Vagina (tissue), 2 donors: ENCODE measurements at regions not wholly inside any gene's neighbourhood (a gene's known extent, or its start where the extent isn't known, plus 50 kb on each side); places are given as distances from the start of the nearest gene placed in this dataset. TPM values are rescaled to one million over a fixed set of nuclear protein-coding genes. Genes with fewer than 3 reads are reported as not detected.

Source experiments
- DNase-seq, 2 donors: peaks; one replicate each; pipeline ENCODE4 v3.0.0-alpha.2; 2017; ENCODE audit errors: extremely low spot score in 2 of 2
- H3K27ac ChIP-seq: fragments of 200-600 bp; sonication (generic); one replicate; pipeline ENCODE4 v1.5.1; 2019
- H3K27me3 ChIP-seq: fragments of 200-600 bp; sonication (generic); one replicate; pipeline ENCODE4 v1.5.1; 2019
- H3K36me3 ChIP-seq, 2 donors: fragments of 200-600 bp; sonication (generic); one replicate each; pipeline ENCODE4 v1.5.1; 2017 to 2019
- H3K4me1 ChIP-seq: fragments of 200-600 bp; sonication (generic); one replicate; pipeline ENCODE4 v1.5.1; 2019
- H3K4me3 ChIP-seq, 2 donors: fragments of 200-600 bp; sonication (generic); 1 replicate in 1 of 2; 2 replicates in 1 of 2; pipeline ENCODE4 v1.5.1; 2016 to 2019
- H3K9me3 ChIP-seq: fragments of 200-600 bp; sonication (generic); one replicate; pipeline ENCODE4 v1.5.1; 2019
- CTCF ChIP-seq, 3 experiments: fragments of 450-650 bp in 2 of 3; fragments of 200-600 bp in 1 of 3; sonication (generic) in 1 of 3; IDR thresholded peaks; one replicate each; pipeline ENCODE4 v1.5.1; 2017 to 2019; ENCODE audit warnings: antibody characterized with exemption in 3 of 3, mild to moderate bottlenecking in 2 of 3, moderate library complexity in 2 of 3
- POLR2A ChIP-seq, 2 donors: fragments of 450-650 bp; IDR thresholded peaks; one replicate each; pipeline ENCODE4 v1.6.1; 2017; ENCODE audit warnings: antibody characterized with exemption in 2 of 2, mild to moderate bottlenecking in 2 of 2, moderate library complexity in 2 of 2
- POLR2AphosphoS5 ChIP-seq, 2 donors: sonication (generic); formaldehyde crosslinking; IDR thresholded peaks; one replicate each; pipeline ENCODE4 v1.9.0; 2017; ENCODE audit warnings: antibody characterized with exemption in 2 of 2, mild to moderate bottlenecking in 2 of 2, low read depth in 1 of 2; ENCODE audit not compliant: insufficient read depth in 1 of 2
- intact Hi-C: fragments of 100-400 bp; cut with DNase I; formaldehyde crosslinking; loops from one replicate; pipeline ENCODE4 v1.15.1; 2023
- small RNA-seq: library from RNA; depleted of rRNA; stranded (forward); fragments of <200 nt; gene quantifications from one replicate; pipeline ENCODE3, GENCODE V24; 2016

DNA sequence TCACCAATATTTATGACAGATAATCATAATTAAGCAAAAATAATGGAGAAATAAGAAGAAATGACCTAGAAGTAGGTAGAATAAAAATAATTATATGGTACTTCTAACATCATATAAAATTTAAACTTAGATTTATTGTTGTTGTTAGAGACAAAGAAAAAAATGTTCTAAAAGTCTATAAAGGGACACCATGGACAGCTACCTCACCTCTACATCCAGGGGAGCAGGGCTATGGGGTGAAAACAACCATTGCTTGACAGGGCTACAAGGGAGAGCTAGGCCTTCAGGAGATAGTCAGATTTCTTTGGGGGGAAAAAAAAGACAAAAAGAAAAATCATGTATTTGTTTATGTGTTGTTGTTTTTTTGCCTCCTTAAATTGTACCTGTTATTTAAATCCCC is 841.9 kb downstream of the VGLL3 start:
- no peak overlapping the region for H3K27ac ChIP-seq
- no peak for TF ChIP-seq POLR2A (IDR thresholded peaks at IDR 0.05)
- TF ChIP-seq CTCF (IDR thresholded peaks at IDR 0.05) = no peak
- TF ChIP-seq POLR2AphosphoS5 (IDR thresholded peaks at IDR 0.05; ENCODE audit: insufficient read depth in 1 of 2, low read depth in 1 of 2) = no peak
- no peak overlapping the region for H3K4me3 ChIP-seq
- no peaks in the 10 kb centered on the region for H3K27me3 ChIP-seq
- H3K4me1 ChIP-seq = no peaks in the 10 kb centered on the region
- no peak for DNase-seq
- H3K36me3 ChIP-seq = no peaks in the 10 kb centered on the region
- H3K9me3 ChIP-seq = no peaks in the 10 kb centered on the region
- intact Hi-C loops = no loop called here

GRCh38 chr3:86147119-86147518 is 843.8 kb downstream of the VGLL3 start:
- Histone ChIP-seq H3K4me3 (no peak overlapping the region), H3K27ac (no peak overlapping the region), H3K9me3 (no peaks in the 10 kb centered on the region), H3K36me3 (no peaks in the 10 kb centered on the region), H3K27me3 (no peaks in the 10 kb centered on the region), H3K4me1 (no peaks in the 10 kb centered on the region)
- intact Hi-C loops = no loop called here
- DNase-seq = no peak
- TF ChIP-seq POLR2A (IDR thresholded peaks at IDR 0.05) (no peak), CTCF (IDR thresholded peaks at IDR 0.05) (no peak)

- intact Hi-C loops = no loop called here
- no peaks in the 10 kb centered on the region for H3K4me1 ChIP-seq
- no peaks in the 10 kb centered on the region for H3K27me3 ChIP-seq
- no peak for DNase-seq
- TF ChIP-seq CTCF (IDR thresholded peaks at IDR 0.05) = no peak
- no peaks in the 10 kb centered on the region for H3K9me3 ChIP-seq
- H3K4me3 ChIP-seq = no peak overlapping the region
- H3K27ac ChIP-seq = no peak overlapping the region
- no peaks in the 10 kb centered on the region for H3K36me3 ChIP-seq
Observed at GRCh38 chr3:86126552-86126951, 864.4 kb downstream of the VGLL3 start.

Small RNA genes in the stretch of these regions (small RNA-seq; reads per million reads assigned to genes)
- gene AC108706.1 (not detected), gene RNU6-1129P (not detected)
